Retinal pigment epithelial cell (primary cell): ENCODE measurements at regions not wholly inside any gene's neighbourhood (a gene's known extent, or its start where the extent isn't known, plus 50 kb on each side); places are given as distances from the start of the nearest gene placed in this dataset.
"Not testable (repeated sequence)": the region's sequence is repeated elsewhere in the genome, so short reads cannot be mapped to it uniquely, and the experiment has no call there.

Experiments
- DNase-seq: peaks from one replicate; pipeline ENCODE4 v3.0.0-alpha.2; 2010; ENCODE audit warnings: low read depth
- H3K4me3 ChIP-seq: 2 replicates; pipeline ENCODE4 v1.5.1; 2011; ENCODE audit warnings: mild to moderate bottlenecking, low read length, control low read depth, moderate library complexity
- CTCF ChIP-seq: conservative IDR thresholded peaks from 2 replicates; pipeline ENCODE4 v1.5.1; 2011; ENCODE audit warnings: low read depth, low read length, control low read depth, inconsistent platforms

GRCh38 chr22:48485149-48486133 is 1342.2 kb downstream of the BRD1 start:
- TF ChIP-seq CTCF, result no peak
- no peak overlapping the region for H3K4me3 ChIP-seq
- DNase-seq, result no peak

- DNase-seq, result no peak
- no peak for TF ChIP-seq CTCF
- no peak overlapping the region for H3K4me3 ChIP-seq
These were observed 1343.7 kb downstream of the BRD1 start for GRCh38 chr22:48483764-48484528.

- no peak for DNase-seq
- H3K4me3 ChIP-seq, result no peak overlapping the region
- TF ChIP-seq CTCF, result no peak
These were observed 1344.9 kb downstream of the BRD1 start for GRCh38 chr22:48482771-48483170.

GRCh38 chr22:48482198-48482597 is 1345.5 kb downstream of the BRD1 start:
- H3K4me3 ChIP-seq, DNase-seq: not testable (repeated sequence)

- DNase-seq, result no peak
- H3K4me3 ChIP-seq, result no peak overlapping the region
- no peak for TF ChIP-seq CTCF
These were observed 1345.9 kb downstream of the BRD1 start for GRCh38 chr22:48481748-48482147.

GRCh38 chr22:48478529-48479265 is 1349.0 kb downstream of the BRD1 start:
- TF ChIP-seq CTCF, result no peak
- H3K4me3 ChIP-seq, result no peak overlapping the region
- no peak for DNase-seq

- no peak for DNase-seq
- no peak for TF ChIP-seq CTCF
These were observed 1349.5 kb downstream of the BRD1 start for GRCh38 chr22:48478124-48478523.

More at GRCh38 chr22:48478124-48478523, 1349.5 kb downstream of the BRD1 start:
- no peak overlapping the region for H3K4me3 ChIP-seq
